GM18519 (cell line): ENCODE measurements at regions not wholly inside any gene's neighbourhood (a gene's known extent, or its start where the extent isn't known, plus 50 kb on each side); places are given as distances from the start of the nearest gene placed in this dataset.
"Not testable (repeated sequence)": the region's sequence is repeated elsewhere in the genome, so short reads cannot be mapped to it uniquely, and the experiment has no call there.

ENCODE experiments used
- ATAC-seq: cut with Tn5 transposase; IDR thresholded peaks from one replicate; pipeline ENCODE4 v1.9.1; 2021; ENCODE audit warnings: mild to moderate bottlenecking, moderate library complexity; ENCODE audit not compliant: unreplicated experiment, low FRiP score

DNA sequence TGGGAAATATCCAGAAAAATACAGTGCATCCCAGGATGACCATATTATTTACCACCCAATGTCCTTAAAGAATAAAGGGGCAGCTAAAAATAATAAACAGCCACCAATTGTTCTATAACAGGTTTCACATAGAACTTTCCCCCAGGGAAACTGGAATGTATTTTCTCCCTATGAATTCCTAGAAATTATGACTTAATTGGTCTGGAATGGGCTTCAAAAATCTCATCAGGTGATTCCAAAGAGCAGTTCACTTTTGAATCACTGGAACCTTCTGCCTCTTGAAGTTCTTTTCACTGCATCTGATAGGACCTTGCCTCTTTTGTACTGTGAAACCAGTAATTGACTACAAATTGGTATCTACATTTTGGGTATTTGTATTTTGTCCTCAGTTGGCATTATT lies 119.3 kb downstream of the ZNF330 start:
- ATAC-seq, result no peak

DNA sequence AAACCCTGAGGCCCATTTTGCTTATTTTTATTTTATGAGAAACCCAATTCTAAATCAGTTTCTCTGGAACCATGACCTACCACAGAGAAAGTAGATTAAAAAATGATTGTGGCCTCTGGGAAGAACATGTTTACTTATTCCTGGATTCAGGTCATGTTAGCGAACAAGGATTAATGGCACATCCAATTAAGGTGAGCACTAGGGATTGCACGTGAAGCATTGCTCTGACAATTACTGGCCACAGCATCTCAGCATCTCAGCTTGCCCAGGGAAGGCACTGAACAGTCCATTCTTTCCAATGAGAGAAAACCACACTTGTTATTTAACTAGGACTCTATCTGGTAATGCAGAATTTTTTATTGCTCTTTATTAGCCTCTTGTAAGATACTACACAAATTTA lies 119.8 kb downstream of the ZNF330 start:
- ATAC-seq, result no peak

- no peak for ATAC-seq
Measured at GRCh38 chr4:141346144-141346543, 125.4 kb downstream of the ZNF330 start.

- peak; percentile 7 for ATAC-seq
Measured at GRCh38 chr4:141347684-141348083, 127.0 kb downstream of the ZNF330 start.

- ATAC-seq, result peak; percentile 40
Measured at GRCh38 chr4:141348125-141348524, 127.4 kb downstream of the ZNF330 start.

DNA sequence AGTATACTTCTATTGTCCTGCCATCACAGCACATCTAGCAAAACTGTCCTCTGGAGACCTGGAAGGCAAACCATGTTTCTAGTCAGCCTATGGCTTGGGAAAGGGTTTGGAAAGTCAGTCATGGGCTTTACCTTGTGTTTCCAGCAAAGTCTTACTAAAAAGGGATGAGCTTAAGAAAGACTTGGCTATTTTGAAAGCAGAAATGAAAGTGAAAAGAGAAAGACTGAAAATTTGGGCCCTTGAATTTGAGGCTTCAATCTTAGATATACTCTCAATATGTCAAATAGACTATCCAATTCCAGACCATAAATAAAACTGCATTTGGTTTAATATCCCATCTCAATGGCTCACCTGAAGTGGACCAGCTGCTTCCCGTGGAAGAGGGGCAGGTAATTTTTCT lies 127.9 kb downstream of the ZNF330 start:
- ATAC-seq, result peak; percentile 29

GRCh38 chr4:141349236-141349635 lies 128.5 kb downstream of the ZNF330 start:
- no peak for ATAC-seq

GRCh38 chr4:141350122-141350905 lies 129.6 kb downstream of the ZNF330 start:
- ATAC-seq, result no peak

DNA sequence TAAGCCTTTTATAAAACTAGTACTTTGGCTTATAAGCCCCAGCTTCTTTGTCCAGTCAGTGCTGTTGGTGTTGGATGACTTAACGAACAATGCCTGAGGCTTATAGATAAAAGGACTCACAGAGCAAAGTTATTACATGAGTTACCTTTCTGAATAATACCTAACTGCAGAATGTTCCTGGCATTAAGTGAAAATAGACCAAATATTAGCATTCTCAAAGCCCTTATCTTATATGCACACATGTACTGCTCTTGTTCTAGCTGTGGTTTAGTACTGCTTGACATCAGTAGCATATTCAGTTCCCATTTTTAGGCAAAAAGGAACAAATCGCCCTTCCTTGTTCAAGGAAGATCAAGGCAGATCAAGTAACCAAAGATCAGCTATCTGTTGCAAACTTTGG lies 131.6 kb downstream of the ZNF330 start:
- ATAC-seq, result no peak

GRCh38 chr4:141352909-141353525 lies 132.3 kb downstream of the ZNF330 start:
- no peak for ATAC-seq

GRCh38 chr4:141356321-141356962 lies 135.7 kb downstream of the ZNF330 start:
- ATAC-seq, result no peak

- ATAC-seq, result no peak
Measured at GRCh38 chr4:141356963-141357335, 136.3 kb downstream of the ZNF330 start.

DNA sequence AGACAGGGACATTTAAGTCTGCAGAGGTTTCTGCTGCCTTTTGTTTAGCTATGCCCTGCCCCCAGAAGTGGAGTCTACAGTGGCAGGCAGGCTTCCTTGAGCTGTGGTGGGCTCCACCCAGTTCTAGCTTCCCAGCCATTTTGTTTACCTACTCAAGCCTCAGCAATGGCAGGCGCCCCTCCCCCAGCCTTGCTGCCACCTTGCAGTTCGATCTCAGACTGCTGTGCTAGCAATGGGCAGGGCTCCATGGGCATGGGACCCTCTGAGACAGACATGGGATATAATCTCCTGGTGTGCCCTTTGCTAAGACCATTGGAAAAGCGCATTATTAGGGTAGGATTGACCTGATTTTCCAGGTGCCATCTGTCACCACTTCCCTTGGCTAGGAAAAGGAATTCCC lies 147.5 kb downstream of the ZNF330 start:
- not testable (repeated sequence) for ATAC-seq

GRCh38 chr4:141371206-141371605 lies 150.5 kb downstream of the ZNF330 start:
- ATAC-seq, result no peak

DNA sequence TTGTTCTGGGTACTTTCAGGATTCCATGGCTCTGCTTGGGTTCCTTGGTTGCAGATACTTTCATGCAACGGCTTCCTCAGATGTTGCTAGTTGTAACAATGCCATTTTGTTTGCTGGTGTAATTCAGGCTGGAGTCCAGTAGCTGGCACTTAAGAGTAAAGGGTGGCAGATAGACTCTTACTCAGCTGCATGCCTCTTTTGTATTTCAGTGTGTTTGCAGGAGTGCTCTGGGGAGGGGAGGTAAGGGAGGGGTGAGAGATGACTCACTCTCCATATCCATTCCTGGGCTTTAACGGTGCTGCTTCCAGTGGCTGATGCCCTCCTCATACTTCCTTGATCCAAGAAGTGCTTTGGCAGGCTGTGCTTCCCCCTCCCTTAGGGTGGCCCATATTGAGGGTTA lies 155.2 kb downstream of the ZNF330 start:
- no peak for ATAC-seq

- ATAC-seq, result no peak
Measured at GRCh38 chr4:141376769-141377168, 156.1 kb downstream of the ZNF330 start.

GRCh38 chr4:141387299-141387698 lies 166.6 kb downstream of the ZNF330 start:
- ATAC-seq, result no peak

DNA sequence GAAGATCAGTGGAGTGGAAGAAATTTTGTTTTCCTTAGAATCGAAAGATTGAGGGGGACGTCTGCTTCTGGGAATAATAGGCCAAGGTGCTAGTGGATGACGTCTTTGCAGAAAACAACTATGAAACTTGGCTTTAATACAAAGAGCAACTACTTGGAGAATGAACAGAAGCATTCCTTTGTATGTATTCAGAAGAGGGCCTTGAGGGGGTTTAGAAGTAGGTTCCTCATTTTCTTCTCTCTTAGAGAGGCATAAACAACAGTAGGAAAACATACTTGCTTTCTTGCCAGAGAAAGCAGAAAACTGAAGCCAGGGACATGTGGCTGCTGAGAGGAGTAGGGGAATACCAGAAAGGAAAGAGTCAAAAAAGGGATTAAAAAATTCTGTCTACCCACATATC lies 167.8 kb downstream of the ZNF330 start:
- no peak for ATAC-seq

DNA sequence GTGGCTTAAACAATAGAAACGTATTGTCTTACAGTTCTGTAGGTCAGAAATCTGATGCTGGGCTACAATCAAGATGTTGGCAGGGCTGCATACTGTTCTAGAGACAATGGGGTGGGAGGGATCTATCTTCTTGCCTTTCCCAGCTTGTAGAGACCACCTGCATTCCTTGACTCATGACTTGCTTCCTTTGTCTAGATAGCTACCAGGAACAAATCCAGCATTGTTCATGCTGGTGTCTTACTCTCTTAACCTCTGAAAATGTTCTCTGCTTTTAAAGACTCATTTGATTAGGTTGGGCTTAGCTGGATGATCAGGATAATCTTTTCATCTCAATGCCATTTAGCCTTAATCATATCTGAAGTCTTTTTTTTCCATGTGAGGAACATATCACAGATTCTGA lies 169.0 kb downstream of the ZNF330 start:
- ATAC-seq, result no peak

DNA sequence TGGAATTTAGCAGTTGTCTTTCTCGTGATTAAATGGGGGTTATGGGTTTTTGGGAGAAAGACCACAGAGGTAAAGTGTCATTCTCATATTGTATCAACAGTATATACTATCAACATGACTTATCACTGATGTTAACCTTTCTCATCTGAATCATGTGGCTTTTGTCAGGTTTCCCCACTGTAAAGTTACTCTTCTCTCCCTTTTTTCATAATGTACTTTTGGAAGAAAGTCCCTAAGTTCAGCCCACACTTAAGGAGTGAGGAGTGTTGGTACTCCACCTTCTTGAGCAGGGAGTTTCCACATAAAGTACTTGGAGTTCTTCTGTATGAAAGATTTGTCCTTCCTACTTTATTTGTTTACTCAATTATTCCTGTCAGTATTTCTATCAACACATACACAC lies 169.9 kb downstream of the ZNF330 start:
- ATAC-seq, result no peak

DNA sequence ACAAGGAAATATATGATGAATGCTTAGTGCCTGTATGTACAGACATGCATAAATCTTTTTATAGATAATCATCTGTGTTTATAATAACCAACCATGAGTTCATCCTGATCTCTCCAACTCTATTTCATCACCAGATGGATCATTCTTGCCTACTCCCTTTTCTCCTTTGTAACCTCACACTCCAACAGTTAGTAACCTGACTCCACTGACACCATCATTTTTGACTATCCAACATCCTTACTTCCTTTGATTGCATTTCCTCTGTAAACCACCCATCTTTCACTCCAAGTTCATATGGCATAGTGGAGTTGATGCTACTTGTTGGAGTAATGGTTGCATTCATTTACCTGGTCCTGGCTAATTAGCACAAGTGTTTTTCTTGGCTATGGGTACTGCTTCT lies 170.6 kb downstream of the ZNF330 start:
- ATAC-seq, result no peak

DNA sequence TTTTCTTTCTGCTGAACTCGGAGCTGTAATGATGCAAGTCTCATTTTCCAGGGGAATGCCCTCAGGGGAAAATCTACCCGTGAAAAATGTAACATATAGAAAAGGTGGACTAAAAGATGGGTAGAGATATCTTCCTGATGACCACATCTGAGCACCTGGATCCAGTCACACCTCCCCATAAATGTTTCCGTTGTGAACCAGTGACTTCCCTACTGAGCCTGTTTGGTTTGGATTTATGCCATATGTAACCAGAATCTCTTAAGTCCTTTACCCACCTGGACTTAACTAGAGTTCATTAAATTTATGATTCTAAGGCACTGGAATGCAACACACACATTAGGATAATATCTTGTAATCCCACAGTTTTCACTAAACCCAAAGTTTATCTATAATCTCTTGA lies 171.1 kb downstream of the ZNF330 start:
- no peak for ATAC-seq
